ENCODE measurements at regions not wholly inside any gene's neighbourhood (a gene's known extent, or its start where the extent isn't known, plus 50 kb on each side); places are given as distances from the start of the nearest gene placed in this dataset.

- H3K27ac Mint-ChIP-seq, result no peak overlapping the region
- DNase-seq (ENCODE audit: low spot score in 2 of 2) (no peak), ATAC-seq (no peak)
- H3K36me3 Mint-ChIP-seq, result no peaks in the 10 kb centered on the region
- peaks cover 0 to 5% of the 10 kb centered on the region in 2 donors for H3K9me3 Mint-ChIP-seq
Measured at GRCh38 chr13:37934339-37935191, 65.0 kb upstream of the TRPC4 start.

- no peaks in the 10 kb centered on the region for H3K36me3 Mint-ChIP-seq
- no peak for ATAC-seq
Measured at GRCh38 chr13:37929308-37929707, 59.7 kb upstream of the TRPC4 start.

GRCh38 chr13:37927561-37927960 lies 58.0 kb upstream of the TRPC4 start:
- ATAC-seq (no peak), DNase-seq (ENCODE audit: low spot score in 2 of 2) (no peak)
- H3K27ac Mint-ChIP-seq, result no peak overlapping the region
- no peaks in the 10 kb centered on the region for H3K9me3 Mint-ChIP-seq
- no peaks in the 10 kb centered on the region for H3K36me3 Mint-ChIP-seq

More at GRCh38 chr13:37929308-37929707, 59.7 kb upstream of the TRPC4 start:
- Mint-ChIP-seq H3K27ac (no peak overlapping the region), H3K9me3 (no peaks in the 10 kb centered on the region)
- DNase-seq (ENCODE audit: low spot score in 2 of 2), result no peak

- Mint-ChIP-seq H3K27ac (no peak overlapping the region), H3K9me3 (no peaks in the 10 kb centered on the region), H3K36me3 (no peaks in the 10 kb centered on the region)
- no peak for ATAC-seq
- no peak for DNase-seq (ENCODE audit: low spot score in 2 of 2)
Measured at GRCh38 chr13:37925878-37926473, 56.4 kb upstream of the TRPC4 start.

GRCh38 chr13:37923236-37923635 lies 53.7 kb upstream of the TRPC4 start:
- Mint-ChIP-seq H3K27ac (no peak overlapping the region), H3K36me3 (no peaks in the 10 kb centered on the region), H3K9me3 (no peaks in the 10 kb centered on the region)
- ATAC-seq (no peak), DNase-seq (ENCODE audit: low spot score in 2 of 2) (no peak)

GRCh38 chr13:37919329-37919880 lies 49.8 kb upstream of the TRPC4 start:
- DNase-seq (ENCODE audit: low spot score in 2 of 2), result no peak
- peaks cover 0 to 3% of the 10 kb centered on the region in 2 donors for H3K9me3 Mint-ChIP-seq
- H3K27ac Mint-ChIP-seq, result no peak overlapping the region
- H3K36me3 Mint-ChIP-seq, result no peaks in the 10 kb centered on the region
- no peak for ATAC-seq
